ENCODE measurements at regions not wholly inside any gene's neighbourhood (a gene's known extent, or its start where the extent isn't known, plus 50 kb on each side); places are given as distances from the start of the nearest gene placed in this dataset.

- DNase-seq (ENCODE audit: low read depth in 1 of 2, low spot score in 1 of 2) = no peak
- Histone ChIP-seq H3K4me3 (no peak overlapping the region), H3K4me1 (peaks cover 15% of the 10 kb centered on the region; the same call in 2 of the 3 replicates), H3K4me2 (no peak overlapping the region), H3K9me3 (no peaks in the 10 kb centered on the region), H3K27ac (no peak overlapping the region)
- CTCF ChIA-PET = interaction anchor here (2.1 to 3.4 kb wide), 2 partner anchors 8 to 16 kb away, joined by 6 to 17 read pairs; no protein-coding TSS in a partner anchor
- WGBS (ENCODE audit: missing lambda C conversion rate) = 47% methylated on average over 6 of the region's 6 CpGs
- no peak for FAIRE-seq
- POLR2A ChIA-PET = no interaction called here
- ATAC-seq = no peak
- no peak for TF ChIP-seq MAFK (IDR thresholded peaks at IDR 0.05; ENCODE audit: partially characterized antibody)
Measured at GRCh38 chr14:100671386-100671901, 55.2 kb upstream of the DLK1 start.

- no peak overlapping the region for H3K27ac ChIP-seq
- TF ChIP-seq KDM5A (IDR thresholded peaks at IDR 0.05) = no peak
- TF ChIP-seq SREBF2 (IDR thresholded peaks at IDR 0.05) = no peak
- TF ChIP-seq KDM1A (IDR thresholded peaks at IDR 0.05; ENCODE audit: low read depth) = no peak
- no peak for TF ChIP-seq CHD4 (IDR thresholded peaks at IDR 0.05; ENCODE audit: borderline replicate concordance)
- no peak for TF ChIP-seq E2F6 (IDR thresholded peaks at IDR 0.05; ENCODE audit: borderline replicate concordance, low read depth)
- TF ChIP-seq BHLHE40 (IDR thresholded peaks at IDR 0.05; ENCODE audit: low read depth, low read length) = no peak
- TF ChIP-seq TFCP2L1 (CRISPR knock-in tag; IDR thresholded peaks at IDR 0.05) = no peak
- TF ChIP-seq MAX (IDR thresholded peaks at IDR 0.05) = no peak
- no peak for TF ChIP-seq POLR2A (IDR thresholded peaks at IDR 0.05; ENCODE audit: low read length)
- no peak for TF ChIP-seq ESRRA (IDR thresholded peaks at IDR 0.05; ENCODE audit: borderline replicate concordance, low read length)
- TF ChIP-seq HOXB5 (CRISPR knock-in tag; IDR thresholded peaks at IDR 0.05) = no peak
- no peak for TF ChIP-seq RAD21 (conservative IDR thresholded peaks at IDR 0.05 in 1 of 2, IDR thresholded peaks at IDR 0.05 in 1 of 2)
- TF ChIP-seq RFX5 (IDR thresholded peaks at IDR 0.05) = no peak
- TF ChIP-seq HES2 (IDR thresholded peaks at IDR 0.05) = no peak
- no peak for TF ChIP-seq FOSL2 (IDR thresholded peaks at IDR 0.05)
- TF ChIP-seq FOSL2 (CRISPR knock-in tag; IDR thresholded peaks at IDR 0.05) = no peak
- no peak for TF ChIP-seq MAFK (IDR thresholded peaks at IDR 0.05; ENCODE audit: partially characterized antibody)
- TF ChIP-seq CBX8 (IDR thresholded peaks at IDR 0.05) = no peak
- TF ChIP-seq FOXS1 (CRISPR knock-in tag; IDR thresholded peaks at IDR 0.05) = no peak
- TF ChIP-seq RCOR1 (IDR thresholded peaks at IDR 0.05; ENCODE audit: low read depth, low read length) = no peak
- DNase-seq (ENCODE audit: low read depth in 1 of 2, low spot score in 1 of 2) = no peak
- no peaks in the 10 kb centered on the region for H3K9me3 ChIP-seq
- peaks cover 13% of the 10 kb centered on the region; the same call in 1 of the 3 replicates for H3K4me1 ChIP-seq
- POLR2A ChIA-PET = no interaction called here
- FAIRE-seq = no peak
- CTCF ChIA-PET = interaction anchor here (1.0 to 3.4 kb wide), 5 partner anchors 7 to 287 kb away, joined by 4 to 17 read pairs (median 6); no protein-coding TSS in a partner anchor
- ATAC-seq = no peak
- no peak overlapping the region for H3K4me2 ChIP-seq
- H3K4me3 ChIP-seq = no peak overlapping the region
- WGBS (ENCODE audit: missing lambda C conversion rate) = 58% methylated on average over 5 of the region's 5 CpGs
Measured at GRCh38 chr14:100671906-100672305, 54.8 kb upstream of the DLK1 start.

- no peak overlapping the region for H3K4me2 ChIP-seq
- POLR2A ChIA-PET = interaction anchor here (1.1 kb wide), 1 partner anchor 19 kb away, joined by 3 read pairs; no protein-coding TSS in a partner anchor
- ATAC-seq = no peak
- CTCF ChIA-PET = interaction anchor here (0.6 to 3.4 kb wide), 7 partner anchors 9 to 289 kb away, joined by 3 to 17 read pairs (median 4); no protein-coding TSS in a partner anchor
- DNase-seq (ENCODE audit: low read depth in 1 of 2, low spot score in 1 of 2) = no peak
- peaks cover 13% of the 10 kb centered on the region; the same call in 1 of the 3 replicates for H3K4me1 ChIP-seq
- no peak overlapping the region for H3K27ac ChIP-seq
- 68% methylated on average over 20 of the region's 22 CpGs for WGBS (ENCODE audit: missing lambda C conversion rate)
- FAIRE-seq = no peak
- no peaks in the 10 kb centered on the region for H3K9me3 ChIP-seq
- no peak overlapping the region for H3K4me3 ChIP-seq
- no peak for TF ChIP-seq HOXA7 (CRISPR knock-in tag; IDR thresholded peaks at IDR 0.05)
- no peak for TF ChIP-seq HOXB13 (CRISPR knock-in tag; IDR thresholded peaks at IDR 0.05; ENCODE audit: low read depth)
- no peak for TF ChIP-seq RARB (CRISPR knock-in tag; IDR thresholded peaks at IDR 0.05)
- no peak for TF ChIP-seq EHMT2 (IDR thresholded peaks at IDR 0.05; ENCODE audit: low read depth)
- TF ChIP-seq EP300 (IDR thresholded peaks at IDR 0.05) = no peak
- TF ChIP-seq CHD2 (IDR thresholded peaks at IDR 0.05; ENCODE audit: low read length, partially characterized antibody) = no peak
- TF ChIP-seq PHF8 (IDR thresholded peaks at IDR 0.05; ENCODE audit: borderline replicate concordance, low read depth) = no peak
- TF ChIP-seq NPAS2 (CRISPR knock-in tag; IDR thresholded peaks at IDR 0.05; ENCODE audit: borderline replicate concordance) = no peak
- no peak for TF ChIP-seq FOXS1 (CRISPR knock-in tag; IDR thresholded peaks at IDR 0.05)
- TF ChIP-seq ZFP36 (IDR thresholded peaks at IDR 0.05; ENCODE audit: borderline replicate concordance, partially characterized antibody) = no peak
- TF ChIP-seq MAZ (IDR thresholded peaks at IDR 0.05; ENCODE audit: borderline replicate concordance, low read depth, low read length) = no peak
Measured at GRCh38 chr14:100673085-100673806, 53.4 kb upstream of the DLK1 start.

All from A549 (cell line).